Cardiac fibroblast (primary cell): ENCODE measurements at regions not wholly inside any gene's neighbourhood (a gene's known extent, or its start where the extent isn't known, plus 50 kb on each side); places are given as distances from the start of the nearest gene placed in this dataset.
A peak's percentile ranks its signal among the peaks of the same experiment; 100 is the strongest.
"Not testable (repeated sequence)": the region's sequence is repeated elsewhere in the genome, so short reads cannot be mapped to it uniquely, and the experiment has no call there.

ENCODE experiments used
- DNase-seq, 2 donors: peaks; one replicate each; pipeline versions ENCODE4 v3.0.0 to v3.0.0-alpha.2; 2010; ENCODE audit warnings: low read depth in 2 of 2
- H3K4me3 ChIP-seq, 2 donors: replicated peaks in 1 of 2; 1 replicate in 1 of 2; 2 replicates in 1 of 2; pipeline ENCODE4 v1.5.1; 2011; ENCODE audit warnings: low read depth in 2 of 2, low read length in 2 of 2, mild to moderate bottlenecking in 2 of 2, moderate library complexity in 1 of 2
- CTCF ChIP-seq: IDR thresholded peaks from one replicate; pipeline ENCODE4 v1.5.1; 2011; ENCODE audit warnings: low read depth, mild to moderate bottlenecking, low read length, inconsistent platforms

DNA sequence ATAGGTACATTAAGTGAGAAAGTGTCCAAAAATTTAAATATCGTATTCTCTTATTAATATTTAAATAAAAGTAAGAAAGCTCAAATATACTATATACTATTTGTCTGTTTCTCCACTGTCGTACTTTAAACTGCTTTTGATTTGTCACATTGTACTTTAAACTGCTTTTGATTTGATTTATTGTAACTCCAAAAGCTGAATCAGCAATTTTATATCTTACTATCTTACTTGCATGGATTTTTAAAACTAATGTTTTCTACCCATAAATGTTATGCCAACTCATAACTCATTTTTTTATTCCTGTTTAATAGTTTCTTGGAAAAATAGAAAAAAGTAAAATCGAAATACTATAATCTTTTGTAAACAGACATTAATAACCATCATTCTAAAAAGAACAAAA is 1128.2 kb upstream of the ACVR2A start:
- DNase-seq: no peak
- no peak for TF ChIP-seq CTCF
- no peak overlapping the region for H3K4me3 ChIP-seq

DNA sequence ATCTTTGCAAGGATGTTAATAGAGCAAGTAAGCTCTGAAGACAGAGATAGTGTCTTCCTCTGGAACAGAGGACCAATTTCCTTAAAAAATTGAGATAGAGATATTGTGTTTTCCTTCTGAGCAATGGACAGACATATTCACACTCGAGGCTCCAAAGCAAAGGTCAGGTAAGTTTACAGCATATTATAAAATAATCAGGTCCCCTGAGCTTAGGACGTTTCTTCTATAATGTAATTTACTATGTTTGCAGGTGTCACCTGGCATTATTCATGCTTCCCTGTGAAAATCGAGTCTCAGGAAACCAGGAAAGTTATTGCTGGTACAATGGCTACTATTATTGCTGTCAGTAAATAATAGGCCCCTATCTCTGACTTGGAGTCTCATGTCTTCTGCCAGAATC is 1135.8 kb upstream of the ACVR2A start:
- H3K4me3 ChIP-seq: no peak overlapping the region
- TF ChIP-seq CTCF: no peak
- DNase-seq: no peak

- DNase-seq: peak in 1 of 2 donors; percentile 32
- TF ChIP-seq CTCF: no peak
- H3K4me3 ChIP-seq: no peak overlapping the region
Observed at GRCh38 chr2:146701183-146701582, 1143.6 kb upstream of the ACVR2A start.

- no peak overlapping the region for H3K4me3 ChIP-seq
- no peak for TF ChIP-seq CTCF
- no peak for DNase-seq
Observed at GRCh38 chr2:146697307-146697706, 1147.5 kb upstream of the ACVR2A start.

GRCh38 chr2:146696787-146697186 is 1148.0 kb upstream of the ACVR2A start:
- not testable (repeated sequence) for H3K4me3 ChIP-seq, DNase-seq

- H3K4me3 ChIP-seq: no peak overlapping the region
- no peak for TF ChIP-seq CTCF
- no peak for DNase-seq
Observed at GRCh38 chr2:146681991-146682390, 1162.8 kb upstream of the ACVR2A start.

DNA sequence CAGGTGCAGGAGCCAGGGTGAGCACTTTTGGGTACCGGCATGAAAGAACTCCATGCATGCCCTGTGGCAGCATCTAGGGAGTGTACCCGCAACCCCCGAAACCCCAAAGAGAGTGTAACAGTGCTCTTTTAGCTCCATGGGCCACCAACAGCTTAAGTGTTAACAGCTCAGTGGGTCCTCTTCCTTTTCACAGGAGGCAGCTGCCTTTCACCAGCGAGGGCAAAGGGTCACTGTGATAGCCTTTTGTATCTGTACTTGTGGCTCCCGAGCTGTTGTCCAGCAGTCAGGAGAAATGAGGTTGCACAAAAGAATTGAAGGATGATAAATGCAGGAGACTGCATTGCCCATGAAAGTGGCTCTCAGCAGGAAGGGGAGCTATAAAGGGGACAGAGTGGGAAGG is 1166.3 kb upstream of the ACVR2A start:
- no peak for DNase-seq
- H3K4me3 ChIP-seq: no peak overlapping the region
- TF ChIP-seq CTCF: no peak
